Caco-2 (cell line): ENCODE measurements at regions not wholly inside any gene's neighbourhood (a gene's known extent, or its start where the extent isn't known, plus 50 kb on each side); places are given as distances from the start of the nearest gene placed in this dataset.

Experiments
- BruUV-seq: library from RNA; stranded (reverse); fragments of 400-500 nt; replicated peaks from 2 replicates; lab custom pipeline; 2021; lab: Mats Ljungman, UMichigan
- CTCF ChIA-PET: fragments of 300-600 bp; sonication (Branson Sonifier 250); formaldehyde crosslinking; loops from one replicate; lab custom pipeline; 2022; ENCODE audit warnings: antibody characterized with exemption; lab: Charles Lee
- POLR2A ChIA-PET: fragments of 300-600 bp; sonication (Branson Sonifier 250); formaldehyde crosslinking; loops from one replicate; lab custom pipeline; 2022; ENCODE audit warnings: antibody characterized with exemption; lab: Charles Lee
- DNase-seq, 2 experiments: peaks; one replicate each; pipeline versions ENCODE4 v3.0.0 to v3.0.0-alpha.2; 2020 to 2022
- H3K27me3 ChIP-seq: replicated peaks from 2 replicates; pipeline ENCODE4 v1.6.0; 2011; ENCODE audit warnings: low read length; ENCODE audit not compliant: control insufficient read depth, insufficient read depth
- H3K36me3 ChIP-seq: 2 replicates; pipeline ENCODE4 v1.5.1; 2011; ENCODE audit warnings: low read length; ENCODE audit not compliant: control insufficient read depth, insufficient read depth
- H3K4me1 ChIP-seq: fragments of 250-450 bp; sonication (Bioruptor Pico); 2 replicates; pipeline ENCODE4 v1.5.1; 2020; ENCODE audit warnings: mild to moderate bottlenecking
- H3K4me3 ChIP-seq: 2 replicates; pipeline ENCODE4 v1.5.1; 2011; ENCODE audit warnings: low read depth, mild to moderate bottlenecking, control low read depth, low read length
- H3K9me3 ChIP-seq: fragments of 250-450 bp; sonication (Bioruptor Pico); 2 replicates; pipeline ENCODE4 v1.5.1; 2020; ENCODE audit warnings: mild to moderate bottlenecking, moderate library complexity
- H3K27ac Mint-ChIP-seq: one replicate; pipeline ENCODE4 v1.8.0; 2022; ENCODE audit warnings: mixed read lengths; ENCODE audit not compliant: unreplicated experiment
- H3K27me3 Mint-ChIP-seq: one replicate; pipeline ENCODE4 v1.8.0; 2022; ENCODE audit warnings: mixed read lengths; ENCODE audit not compliant: insufficient read depth, unreplicated experiment
- H3K36me3 Mint-ChIP-seq: one replicate; pipeline ENCODE4 v1.8.0; 2022; ENCODE audit warnings: mild to moderate bottlenecking, mixed read lengths; ENCODE audit not compliant: insufficient read depth, unreplicated experiment
- H3K4me1 Mint-ChIP-seq: one replicate; pipeline ENCODE4 v1.8.0; 2022; ENCODE audit warnings: low read depth, mixed read lengths; ENCODE audit not compliant: unreplicated experiment
- H3K4me3 Mint-ChIP-seq: one replicate; pipeline ENCODE4 v1.8.0; 2022; ENCODE audit warnings: mild to moderate bottlenecking, moderate library complexity, mixed read lengths; ENCODE audit not compliant: unreplicated experiment
- H3K9me3 Mint-ChIP-seq: one replicate; pipeline ENCODE4 v1.8.0; 2022; ENCODE audit warnings: mixed read lengths; ENCODE audit not compliant: unreplicated experiment
- CTCF ChIP-seq, 2 experiments: fragments of 200-600 bp in 1 of 2; IDR thresholded peaks; 1 replicate in 1 of 2; 2 replicates in 1 of 2; pipeline versions ENCODE4 v1.5.1 to v1.8.0; 2011 to 2022; ENCODE audit warnings: antibody characterized with exemption in 1 of 2, control low read depth in 1 of 2, inconsistent platforms in 1 of 2, low read depth in 1 of 2, low read length in 1 of 2, mild to moderate bottlenecking in 1 of 2, moderate library complexity in 1 of 2; ENCODE audit not compliant: insufficient read depth in 1 of 2, severe bottlenecking in 1 of 2, unreplicated experiment in 1 of 2
- intact Hi-C: fragments of 100-400 bp; cut with micrococcal nuclease; formaldehyde crosslinking; loops from one replicate; pipeline ENCODE4 v1.10.0; 2022; ENCODE audit not compliant: unreplicated experiment

DNA sequence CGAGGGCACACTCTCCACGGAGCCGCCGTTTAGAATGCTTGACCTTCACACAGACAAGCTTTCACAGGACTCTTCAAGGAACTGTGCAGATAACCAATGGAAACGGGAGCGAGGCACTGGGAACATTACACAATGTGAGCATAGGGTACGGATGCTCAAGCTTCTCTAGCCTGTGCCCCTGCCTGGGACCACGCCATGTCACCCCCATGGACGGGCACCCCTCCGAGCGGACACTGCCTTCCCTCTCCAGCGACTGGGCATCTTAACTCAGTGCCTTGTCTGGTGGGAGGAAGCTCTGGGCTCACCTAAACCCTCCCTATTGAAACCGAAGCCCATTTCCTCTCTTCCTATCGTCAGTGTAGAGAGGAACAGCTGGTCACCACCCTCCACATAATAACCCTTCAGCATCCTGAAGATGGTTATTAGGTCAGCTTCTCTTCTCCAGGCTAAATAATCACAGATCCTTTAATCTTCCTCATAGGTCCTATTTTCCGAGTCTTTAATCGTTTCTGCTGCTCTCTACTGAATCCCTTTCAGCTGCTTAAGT, 626.7 kb downstream of the GALR1 start:
- no peaks in the 10 kb centered on the region for H3K36me3 ChIP-seq
- CTCF ChIA-PET, result no interaction called here

GRCh38 chr18:77879829-77880228, 630.2 kb downstream of the GALR1 start:
- no peak overlapping the region for H3K27ac Mint-ChIP-seq
- intact Hi-C loops, result no loop called here
- TF ChIP-seq CTCF (IDR thresholded peaks at IDR 0.05; ENCODE audit: insufficient read depth in 1 of 2, low read depth in 1 of 2, low read length in 1 of 2, severe bottlenecking in 1 of 2, unreplicated experiment in 1 of 2), result no peak
- no peak overlapping the region for H3K4me3 Mint-ChIP-seq
- no TSS peak for BruUV-seq
- H3K27me3 Mint-ChIP-seq, result peaks cover 9% of the 10 kb centered on the region
- CTCF ChIA-PET, result no interaction called here
- H3K9me3 Mint-ChIP-seq, result no peaks in the 10 kb centered on the region
- no peaks in the 10 kb centered on the region for H3K36me3 Mint-ChIP-seq
- H3K4me3 ChIP-seq, result no peak overlapping the region
- H3K36me3 ChIP-seq, result no peaks in the 10 kb centered on the region
- no peaks in the 10 kb centered on the region for H3K4me1 ChIP-seq
- no peak for DNase-seq
- H3K4me1 Mint-ChIP-seq, result no peaks in the 10 kb centered on the region
- POLR2A ChIA-PET, result no interaction called here
- H3K9me3 ChIP-seq, result no peaks in the 10 kb centered on the region
- H3K27me3 ChIP-seq, result no peaks in the 10 kb centered on the region

More for the DNA sequence above, 626.7 kb downstream of the GALR1 start:
- POLR2A ChIA-PET, result no interaction called here
- Histone ChIP-seq H3K9me3 (no peaks in the 10 kb centered on the region), H3K4me3 (no peak overlapping the region), H3K27me3 (no peaks in the 10 kb centered on the region), H3K4me1 (no peaks in the 10 kb centered on the region)
- no peak for DNase-seq
- no peaks in the 10 kb centered on the region for H3K9me3 Mint-ChIP-seq
- intact Hi-C loops, result no loop called here
- H3K27me3 Mint-ChIP-seq, result peaks cover 7% of the 10 kb centered on the region
- no peak overlapping the region for H3K4me3 Mint-ChIP-seq
- H3K36me3 Mint-ChIP-seq, result no peaks in the 10 kb centered on the region
- H3K4me1 Mint-ChIP-seq, result no peaks in the 10 kb centered on the region
- TF ChIP-seq CTCF (IDR thresholded peaks at IDR 0.05; ENCODE audit: insufficient read depth in 1 of 2, low read depth in 1 of 2, low read length in 1 of 2, severe bottlenecking in 1 of 2, unreplicated experiment in 1 of 2), result no peak
- no TSS peak for BruUV-seq
- H3K27ac Mint-ChIP-seq, result no peak overlapping the region

DNA sequence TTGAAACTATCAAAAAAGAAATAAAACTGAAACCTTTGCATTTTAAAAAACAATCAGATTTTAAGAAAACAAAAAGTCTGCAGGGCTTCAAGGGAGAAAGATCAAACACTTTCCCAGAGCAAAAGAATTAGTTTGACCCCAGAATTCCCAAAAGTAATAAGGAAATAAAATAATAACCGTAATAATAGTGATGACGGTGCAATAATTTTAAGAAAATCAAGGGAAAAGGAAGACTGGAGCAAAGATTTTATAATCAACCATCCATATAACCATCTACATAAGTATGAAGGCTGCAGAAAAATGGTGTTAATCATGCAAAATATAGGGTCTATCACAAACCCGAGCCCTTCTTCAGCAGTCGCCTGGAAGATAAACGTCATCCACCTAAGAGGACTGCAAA, 634.8 kb downstream of the GALR1 start:
- CTCF ChIA-PET, result no interaction called here
- DNase-seq, result no peak
- no peaks in the 10 kb centered on the region for H3K36me3 ChIP-seq
- Mint-ChIP-seq H3K4me3 (no peak overlapping the region), H3K36me3 (no peaks in the 10 kb centered on the region), H3K27ac (no peak overlapping the region), H3K9me3 (no peaks in the 10 kb centered on the region), H3K27me3 (peaks cover 6% of the 10 kb centered on the region), H3K4me1 (no peaks in the 10 kb centered on the region)
- no TSS peak for BruUV-seq
- no peak for TF ChIP-seq CTCF (IDR thresholded peaks at IDR 0.05; ENCODE audit: insufficient read depth in 1 of 2, low read depth in 1 of 2, low read length in 1 of 2, severe bottlenecking in 1 of 2, unreplicated experiment in 1 of 2)
- H3K4me1 ChIP-seq, result no peaks in the 10 kb centered on the region
- intact Hi-C loops, result no loop called here
- H3K4me3 ChIP-seq, result no peak overlapping the region
- POLR2A ChIA-PET, result no interaction called here
- H3K27me3 ChIP-seq, result no peaks in the 10 kb centered on the region
- H3K9me3 ChIP-seq, result no peaks in the 10 kb centered on the region
